ENCODE measurements at regions not wholly inside any gene's neighbourhood (a gene's known extent, or its start where the extent isn't known, plus 50 kb on each side); places are given as distances from the start of the nearest gene placed in this dataset.
"Not testable (repeated sequence)": the region's sequence is repeated elsewhere in the genome, so short reads cannot be mapped to it uniquely, and the experiment has no call there.

- DNase-seq; H3K27me3 ChIP-seq; intact Hi-C loops (cut with DNase I; ENCODE audit: low total_unique reads); H3K36me3 ChIP-seq; H3K4me1 ChIP-seq; H3K27ac ChIP-seq; H3K4me3 ChIP-seq; H3K9me3 ChIP-seq: not testable (repeated sequence)
These were observed 1625.6 kb downstream of the SPATA31A7 start for GRCh38 chr9:62815436-62815835.

DNA sequence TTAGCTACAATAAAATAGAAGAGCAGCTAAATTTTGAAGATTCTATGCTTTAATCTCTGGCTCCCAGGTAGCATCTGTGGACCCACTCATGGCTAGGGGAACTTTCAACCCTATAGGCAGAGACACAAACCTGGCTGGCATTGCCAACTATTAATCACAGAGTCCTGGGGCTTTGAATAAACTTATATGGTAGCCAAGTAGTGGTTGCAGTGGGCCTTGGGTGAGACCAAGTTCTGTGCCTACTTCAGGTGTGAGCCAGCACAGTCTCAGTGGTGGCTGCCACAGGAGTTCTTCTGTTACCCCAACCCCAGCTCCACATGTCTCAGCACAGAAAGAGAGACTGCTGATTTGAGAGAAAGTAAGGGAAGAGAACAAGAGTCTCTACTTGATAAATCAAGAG lies 1626.5 kb downstream of the SPATA31A7 start:
- H3K27ac ChIP-seq; intact Hi-C loops (cut with DNase I; ENCODE audit: low total_unique reads); H3K9me3 ChIP-seq; H3K27me3 ChIP-seq; H3K4me1 ChIP-seq; DNase-seq; H3K36me3 ChIP-seq; H3K4me3 ChIP-seq: not testable (repeated sequence)

GRCh38 chr9:62817214-62817613 lies 1627.4 kb downstream of the SPATA31A7 start:
- H3K36me3 ChIP-seq; H3K4me1 ChIP-seq; intact Hi-C loops (cut with DNase I; ENCODE audit: low total_unique reads); H3K27ac ChIP-seq; DNase-seq; H3K4me3 ChIP-seq; H3K9me3 ChIP-seq; H3K27me3 ChIP-seq: not testable (repeated sequence)

- H3K9me3 ChIP-seq; intact Hi-C loops (cut with DNase I; ENCODE audit: low total_unique reads); DNase-seq; H3K36me3 ChIP-seq; H3K4me3 ChIP-seq; H3K4me1 ChIP-seq; H3K27ac ChIP-seq; H3K27me3 ChIP-seq: not testable (repeated sequence)
These were observed 1632.3 kb downstream of the SPATA31A7 start for GRCh38 chr9:62822185-62822584.

GRCh38 chr9:62827957-62828907 lies 1638.4 kb downstream of the SPATA31A7 start:
- H3K4me3 ChIP-seq; DNase-seq; H3K27me3 ChIP-seq; H3K9me3 ChIP-seq; H3K36me3 ChIP-seq; intact Hi-C loops (cut with DNase I; ENCODE audit: low total_unique reads); H3K4me1 ChIP-seq; H3K27ac ChIP-seq: not testable (repeated sequence)

- DNase-seq; H3K27me3 ChIP-seq; intact Hi-C loops (cut with DNase I; ENCODE audit: low total_unique reads); H3K9me3 ChIP-seq; H3K4me3 ChIP-seq; H3K27ac ChIP-seq; H3K4me1 ChIP-seq; H3K36me3 ChIP-seq: not testable (repeated sequence)
These were observed 1641.1 kb downstream of the SPATA31A7 start for GRCh38 chr9:62830829-62831459.

DNA sequence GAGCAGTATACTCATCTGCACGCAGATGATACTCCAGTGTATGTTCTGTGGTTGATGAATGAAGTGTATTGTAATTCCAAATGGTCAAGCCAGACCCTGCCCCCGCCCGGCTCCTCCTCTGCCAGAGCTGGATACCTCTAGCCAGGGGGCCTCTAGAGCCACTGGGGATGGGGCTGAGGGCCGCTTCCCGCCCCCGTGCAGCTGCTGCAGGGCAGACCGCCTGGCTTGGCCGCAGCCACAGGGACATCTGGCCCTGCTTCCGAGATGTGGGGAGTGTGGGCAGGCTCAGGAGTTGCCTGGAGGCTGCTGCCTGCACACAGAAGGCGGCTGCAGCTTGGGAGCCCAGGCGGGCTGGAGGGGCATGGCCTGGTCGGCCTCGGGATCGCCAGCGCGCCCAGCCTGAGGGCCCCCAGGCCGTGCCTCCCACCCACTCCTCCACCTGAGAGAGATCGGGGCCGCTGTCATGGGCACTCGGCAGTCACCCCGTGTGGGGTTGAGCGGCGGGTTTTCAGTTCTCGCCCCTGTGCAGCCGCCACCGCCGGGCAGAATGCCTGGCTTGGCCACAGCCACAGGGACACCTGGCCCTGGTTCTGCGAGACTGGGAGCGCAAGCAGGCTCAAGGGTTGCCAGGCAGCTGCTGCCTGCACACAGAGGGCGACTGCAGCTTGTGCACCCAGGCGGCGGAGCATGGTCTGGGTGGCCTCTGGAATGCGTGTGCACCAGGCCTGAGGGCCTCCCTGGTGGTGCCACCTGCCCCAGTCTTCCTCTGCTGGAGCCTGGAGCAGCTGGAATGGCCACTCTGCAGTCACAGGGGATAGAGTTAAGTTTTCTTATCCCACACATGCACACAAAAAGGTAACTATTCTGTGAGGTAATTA lies 1643.7 kb downstream of the SPATA31A7 start:
- H3K27me3 ChIP-seq; H3K36me3 ChIP-seq; H3K27ac ChIP-seq; H3K9me3 ChIP-seq; H3K4me1 ChIP-seq; DNase-seq; intact Hi-C loops (cut with DNase I; ENCODE audit: low total_unique reads); H3K4me3 ChIP-seq: not testable (repeated sequence)

DNA sequence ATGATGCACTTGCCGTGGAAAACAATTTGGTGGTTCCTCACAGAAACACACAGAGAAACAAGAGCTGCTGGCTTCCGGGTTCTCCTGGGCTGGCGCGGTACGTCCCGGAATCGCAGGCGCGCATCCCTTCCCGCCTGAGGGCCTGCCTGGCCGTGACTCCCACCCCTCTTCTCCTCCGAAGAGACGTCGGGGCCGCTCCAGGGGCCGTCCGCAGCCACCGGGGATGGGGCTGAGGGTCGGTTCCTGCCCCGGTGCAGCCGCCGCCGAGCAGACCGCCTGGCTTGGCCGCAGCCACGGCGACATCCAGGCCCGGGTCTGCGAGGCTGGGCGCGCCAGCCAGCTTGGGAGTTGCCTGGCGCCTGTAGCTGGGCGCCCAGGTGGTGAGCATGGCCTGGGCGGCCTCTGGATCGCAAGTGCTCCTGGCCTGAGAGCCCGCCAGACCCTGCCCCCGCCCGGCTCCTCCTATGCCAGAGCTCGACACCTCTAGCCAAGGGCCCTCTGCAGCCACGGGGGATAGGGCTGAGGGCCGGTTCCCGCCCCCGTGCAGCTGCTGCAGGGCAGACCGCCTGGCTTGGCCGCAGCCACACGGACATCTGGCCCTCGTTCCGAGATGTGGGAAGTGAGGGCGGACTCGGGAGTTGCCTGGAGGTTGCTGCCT lies 1647.5 kb downstream of the SPATA31A7 start:
- H3K27me3 ChIP-seq; DNase-seq; H3K36me3 ChIP-seq; H3K4me3 ChIP-seq; intact Hi-C loops (cut with DNase I; ENCODE audit: low total_unique reads); H3K4me1 ChIP-seq; H3K27ac ChIP-seq; H3K9me3 ChIP-seq: not testable (repeated sequence)

DNA sequence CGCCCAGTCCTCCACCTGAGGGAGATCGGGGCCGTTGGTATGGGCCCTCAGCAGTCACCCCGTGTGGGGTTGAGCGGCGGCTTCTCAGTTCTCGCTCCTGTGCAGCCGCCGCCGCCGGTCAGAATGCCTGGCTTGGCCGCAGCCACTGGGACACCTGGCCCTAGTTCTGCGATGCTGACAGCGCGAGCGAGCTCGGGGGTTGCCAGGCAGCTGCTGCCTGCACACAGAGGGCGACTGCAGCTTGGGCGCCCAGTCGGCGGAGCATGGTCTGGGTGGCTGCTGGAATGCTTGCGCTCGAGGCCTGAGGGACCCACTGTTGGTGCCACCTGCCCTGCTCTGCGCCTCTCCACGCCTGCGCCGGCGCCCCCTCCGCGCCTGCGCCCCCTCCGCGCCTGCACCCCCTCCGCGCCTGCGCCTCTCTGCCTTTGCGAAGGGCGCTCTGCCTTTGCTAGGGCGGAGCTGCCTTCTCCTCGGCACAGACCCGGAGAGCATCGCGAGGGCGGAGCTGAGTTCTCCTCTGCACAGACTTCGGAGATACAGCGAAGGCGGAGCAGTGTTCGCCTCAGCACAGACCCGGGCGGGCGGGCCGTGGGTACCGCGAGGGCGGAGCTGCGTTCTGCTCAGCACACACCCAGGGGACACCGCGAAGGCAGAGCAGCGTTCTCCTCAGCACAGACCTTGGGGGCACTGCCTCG lies 1648.3 kb downstream of the SPATA31A7 start:
- H3K27me3 ChIP-seq; H3K9me3 ChIP-seq; H3K36me3 ChIP-seq; intact Hi-C loops (cut with DNase I; ENCODE audit: low total_unique reads); H3K27ac ChIP-seq; H3K4me1 ChIP-seq: not testable (repeated sequence)
- peak overlapping the region in 1 of 2 donors; percentile 8 for H3K4me3 ChIP-seq
- DNase-seq = peak; percentile 60 to 65

GRCh38 chr9:62839168-62839567 lies 1649.3 kb downstream of the SPATA31A7 start:
- H3K9me3 ChIP-seq; H3K27me3 ChIP-seq; H3K4me3 ChIP-seq; H3K27ac ChIP-seq; DNase-seq; H3K4me1 ChIP-seq; H3K36me3 ChIP-seq; intact Hi-C loops (cut with DNase I; ENCODE audit: low total_unique reads): not testable (repeated sequence)

DNA sequence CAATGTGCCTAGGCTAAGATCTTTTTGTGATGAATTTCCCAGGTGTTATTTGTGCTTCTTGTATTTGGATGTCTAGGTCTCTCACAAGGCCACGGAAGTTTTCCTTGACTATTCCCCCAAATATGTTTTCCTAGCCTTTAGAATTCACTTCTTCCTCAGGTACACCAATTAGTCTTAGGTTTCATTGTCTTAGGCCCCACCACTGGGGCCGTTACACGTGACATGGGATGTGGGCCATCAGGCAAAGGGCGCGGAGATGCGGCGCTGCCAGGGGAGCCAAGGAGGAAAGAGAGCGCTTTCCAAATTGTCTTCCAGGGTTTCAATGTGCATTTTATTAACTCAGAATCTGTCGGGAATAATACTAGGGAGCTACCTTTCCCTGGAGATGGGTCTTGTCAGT lies 1653.3 kb downstream of the SPATA31A7 start:
- H3K27ac ChIP-seq; H3K36me3 ChIP-seq; H3K27me3 ChIP-seq; H3K4me1 ChIP-seq; DNase-seq; H3K4me3 ChIP-seq; intact Hi-C loops (cut with DNase I; ENCODE audit: low total_unique reads); H3K9me3 ChIP-seq: not testable (repeated sequence)

DNA sequence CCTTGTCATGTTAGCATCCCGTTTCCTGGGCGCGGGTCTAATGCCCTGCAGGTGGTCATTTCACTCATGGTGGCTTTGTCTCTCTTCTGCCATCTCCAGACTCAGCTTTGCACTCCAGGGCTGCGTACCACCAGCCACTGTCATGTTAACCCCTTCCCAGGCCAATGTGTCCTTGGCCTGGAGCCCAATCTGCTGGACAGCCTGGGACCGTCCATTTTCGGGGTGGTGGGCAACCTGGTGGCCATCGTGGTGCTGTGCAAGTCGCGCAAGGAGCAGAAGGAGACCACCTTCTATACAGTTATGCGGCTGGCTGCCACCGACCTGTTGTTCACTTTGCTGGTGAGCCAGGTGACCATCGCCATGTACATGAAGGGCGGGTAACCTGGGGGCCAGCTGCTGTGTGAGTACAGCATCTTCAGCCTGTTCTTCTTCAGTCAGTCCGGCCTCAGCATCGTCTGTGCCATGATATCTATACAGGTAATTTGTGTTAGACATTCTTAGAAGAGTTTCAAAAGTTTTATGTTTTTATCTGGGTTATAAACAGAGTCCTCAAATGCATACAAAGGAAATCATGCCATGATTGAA lies 1654.0 kb downstream of the SPATA31A7 start:
- H3K4me3 ChIP-seq; H3K4me1 ChIP-seq; intact Hi-C loops (cut with DNase I; ENCODE audit: low total_unique reads); H3K27ac ChIP-seq; H3K36me3 ChIP-seq; DNase-seq; H3K27me3 ChIP-seq; H3K9me3 ChIP-seq: not testable (repeated sequence)
